Mammary epithelial cell (primary cell): ENCODE measurements at regions not wholly inside any gene's neighbourhood (a gene's known extent, or its start where the extent isn't known, plus 50 kb on each side); places are given as distances from the start of the nearest gene placed in this dataset.

Experiments
- EZH2 ChIP-seq: IDR thresholded peaks from 2 replicates; pipeline ENCODE4 v1.6.1; 2012; ENCODE audit warnings: low read length, inconsistent platforms, borderline replicate concordance
- TF ChIP-seq, protein P1 (sequence below), 2 donors: IDR thresholded peaks in 1 of 2; conservative IDR thresholded peaks in 1 of 2; 2 replicates each; pipeline ENCODE4 v1.5.1; 2011 to 2012; ENCODE audit warnings: inconsistent platforms in 2 of 2, low read length in 2 of 2, mild to moderate bottlenecking in 2 of 2, control low read depth in 1 of 2, low read depth in 1 of 2; ENCODE audit not compliant: insufficient read depth in 1 of 2; ENCODE audit errors: extremely low read depth in 1 of 2

DNA sequence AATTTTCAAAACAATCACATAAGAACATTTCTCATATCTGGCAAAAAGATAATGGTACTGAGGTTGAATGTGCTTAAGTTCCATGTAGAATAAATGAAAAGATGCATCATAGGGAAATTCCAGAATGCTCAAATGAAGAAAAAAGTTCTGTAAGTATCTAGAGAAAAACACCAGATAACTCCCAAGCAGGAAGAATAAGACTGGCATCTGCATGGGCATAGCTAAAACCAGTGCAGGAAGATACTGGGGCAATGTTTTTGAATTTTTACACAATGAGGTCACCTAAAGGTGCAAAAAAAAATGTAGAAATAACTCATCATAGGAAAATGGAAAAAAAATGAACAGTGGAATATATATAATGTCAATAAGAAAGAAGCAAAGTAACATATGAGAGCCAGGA lies 275.2 kb downstream of the BAMBI start:
- TF ChIP-seq, protein P1, sequence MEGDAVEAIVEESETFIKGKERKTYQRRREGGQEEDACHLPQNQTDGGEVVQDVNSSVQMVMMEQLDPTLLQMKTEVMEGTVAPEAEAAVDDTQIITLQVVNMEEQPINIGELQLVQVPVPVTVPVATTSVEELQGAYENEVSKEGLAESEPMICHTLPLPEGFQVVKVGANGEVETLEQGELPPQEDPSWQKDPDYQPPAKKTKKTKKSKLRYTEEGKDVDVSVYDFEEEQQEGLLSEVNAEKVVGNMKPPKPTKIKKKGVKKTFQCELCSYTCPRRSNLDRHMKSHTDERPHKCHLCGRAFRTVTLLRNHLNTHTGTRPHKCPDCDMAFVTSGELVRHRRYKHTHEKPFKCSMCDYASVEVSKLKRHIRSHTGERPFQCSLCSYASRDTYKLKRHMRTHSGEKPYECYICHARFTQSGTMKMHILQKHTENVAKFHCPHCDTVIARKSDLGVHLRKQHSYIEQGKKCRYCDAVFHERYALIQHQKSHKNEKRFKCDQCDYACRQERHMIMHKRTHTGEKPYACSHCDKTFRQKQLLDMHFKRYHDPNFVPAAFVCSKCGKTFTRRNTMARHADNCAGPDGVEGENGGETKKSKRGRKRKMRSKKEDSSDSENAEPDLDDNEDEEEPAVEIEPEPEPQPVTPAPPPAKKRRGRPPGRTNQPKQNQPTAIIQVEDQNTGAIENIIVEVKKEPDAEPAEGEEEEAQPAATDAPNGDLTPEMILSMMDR (conservative IDR thresholded peaks at IDR 0.05 in 1 of 2, IDR thresholded peaks at IDR 0.05 in 1 of 2; ENCODE audit: extremely low read depth in 1 of 2, insufficient read depth in 1 of 2, low read depth in 1 of 2, low read length in 2 of 2): no peak
- TF ChIP-seq EZH2: no peak
